ENCODE measurements at regions not wholly inside any gene's neighbourhood (a gene's known extent, or its start where the extent isn't known, plus 50 kb on each side); places are given as distances from the start of the nearest gene placed in this dataset.

DNA sequence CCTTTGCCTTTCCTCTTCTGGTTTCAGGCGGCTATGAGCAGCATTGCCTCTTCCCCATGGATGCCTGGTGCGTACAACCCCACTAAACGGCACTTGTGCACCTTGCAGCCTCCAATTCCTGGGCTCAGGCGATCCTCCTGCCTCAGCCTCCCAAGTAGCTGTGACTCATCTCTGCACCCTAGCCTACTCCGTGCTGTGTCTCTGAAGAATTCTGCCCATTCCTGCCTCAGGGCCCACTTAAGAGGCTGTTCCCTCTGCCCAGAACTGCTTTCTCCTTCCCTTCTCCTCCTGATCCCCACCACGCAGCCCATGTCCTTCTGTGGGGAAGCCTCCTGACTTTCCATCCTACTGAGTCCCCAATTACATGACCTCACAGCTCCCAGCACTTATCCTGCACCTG lies 142.2 kb upstream of the ZNF507 start:
- TF ChIP-seq, protein P1, sequence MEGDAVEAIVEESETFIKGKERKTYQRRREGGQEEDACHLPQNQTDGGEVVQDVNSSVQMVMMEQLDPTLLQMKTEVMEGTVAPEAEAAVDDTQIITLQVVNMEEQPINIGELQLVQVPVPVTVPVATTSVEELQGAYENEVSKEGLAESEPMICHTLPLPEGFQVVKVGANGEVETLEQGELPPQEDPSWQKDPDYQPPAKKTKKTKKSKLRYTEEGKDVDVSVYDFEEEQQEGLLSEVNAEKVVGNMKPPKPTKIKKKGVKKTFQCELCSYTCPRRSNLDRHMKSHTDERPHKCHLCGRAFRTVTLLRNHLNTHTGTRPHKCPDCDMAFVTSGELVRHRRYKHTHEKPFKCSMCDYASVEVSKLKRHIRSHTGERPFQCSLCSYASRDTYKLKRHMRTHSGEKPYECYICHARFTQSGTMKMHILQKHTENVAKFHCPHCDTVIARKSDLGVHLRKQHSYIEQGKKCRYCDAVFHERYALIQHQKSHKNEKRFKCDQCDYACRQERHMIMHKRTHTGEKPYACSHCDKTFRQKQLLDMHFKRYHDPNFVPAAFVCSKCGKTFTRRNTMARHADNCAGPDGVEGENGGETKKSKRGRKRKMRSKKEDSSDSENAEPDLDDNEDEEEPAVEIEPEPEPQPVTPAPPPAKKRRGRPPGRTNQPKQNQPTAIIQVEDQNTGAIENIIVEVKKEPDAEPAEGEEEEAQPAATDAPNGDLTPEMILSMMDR (IDR thresholded peaks at IDR 0.05; ENCODE audit: low read depth, low read length, missing input control), result no peak
- TF ChIP-seq, protein P2, sequence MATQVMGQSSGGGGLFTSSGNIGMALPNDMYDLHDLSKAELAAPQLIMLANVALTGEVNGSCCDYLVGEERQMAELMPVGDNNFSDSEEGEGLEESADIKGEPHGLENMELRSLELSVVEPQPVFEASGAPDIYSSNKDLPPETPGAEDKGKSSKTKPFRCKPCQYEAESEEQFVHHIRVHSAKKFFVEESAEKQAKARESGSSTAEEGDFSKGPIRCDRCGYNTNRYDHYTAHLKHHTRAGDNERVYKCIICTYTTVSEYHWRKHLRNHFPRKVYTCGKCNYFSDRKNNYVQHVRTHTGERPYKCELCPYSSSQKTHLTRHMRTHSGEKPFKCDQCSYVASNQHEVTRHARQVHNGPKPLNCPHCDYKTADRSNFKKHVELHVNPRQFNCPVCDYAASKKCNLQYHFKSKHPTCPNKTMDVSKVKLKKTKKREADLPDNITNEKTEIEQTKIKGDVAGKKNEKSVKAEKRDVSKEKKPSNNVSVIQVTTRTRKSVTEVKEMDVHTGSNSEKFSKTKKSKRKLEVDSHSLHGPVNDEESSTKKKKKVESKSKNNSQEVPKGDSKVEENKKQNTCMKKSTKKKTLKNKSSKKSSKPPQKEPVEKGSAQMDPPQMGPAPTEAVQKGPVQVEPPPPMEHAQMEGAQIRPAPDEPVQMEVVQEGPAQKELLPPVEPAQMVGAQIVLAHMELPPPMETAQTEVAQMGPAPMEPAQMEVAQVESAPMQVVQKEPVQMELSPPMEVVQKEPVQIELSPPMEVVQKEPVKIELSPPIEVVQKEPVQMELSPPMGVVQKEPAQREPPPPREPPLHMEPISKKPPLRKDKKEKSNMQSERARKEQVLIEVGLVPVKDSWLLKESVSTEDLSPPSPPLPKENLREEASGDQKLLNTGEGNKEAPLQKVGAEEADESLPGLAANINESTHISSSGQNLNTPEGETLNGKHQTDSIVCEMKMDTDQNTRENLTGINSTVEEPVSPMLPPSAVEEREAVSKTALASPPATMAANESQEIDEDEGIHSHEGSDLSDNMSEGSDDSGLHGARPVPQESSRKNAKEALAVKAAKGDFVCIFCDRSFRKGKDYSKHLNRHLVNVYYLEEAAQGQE (IDR thresholded peaks at IDR 0.05), result no peak
- TF ChIP-seq GABPA (IDR thresholded peaks at IDR 0.05 in 1 of 2, conservative IDR thresholded peaks at IDR 0.05 in 1 of 2) (no peak), TAF1 (conservative IDR thresholded peaks at IDR 0.05) (no peak), RAD21 (IDR thresholded peaks at IDR 0.05) (no peak), RXRA (IDR thresholded peaks at IDR 0.05) (no peak), EGR1 (IDR thresholded peaks at IDR 0.05; ENCODE audit: low read depth in 2 of 2) (no peak)
- TF ChIP-seq, protein P3, sequence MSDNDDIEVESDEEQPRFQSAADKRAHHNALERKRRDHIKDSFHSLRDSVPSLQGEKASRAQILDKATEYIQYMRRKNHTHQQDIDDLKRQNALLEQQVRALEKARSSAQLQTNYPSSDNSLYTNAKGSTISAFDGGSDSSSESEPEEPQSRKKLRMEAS (IDR thresholded peaks at IDR 0.05), result no peak
